ENCODE measurements at regions not wholly inside any gene's neighbourhood (a gene's known extent, or its start where the extent isn't known, plus 50 kb on each side); places are given as distances from the start of the nearest gene placed in this dataset.

GRCh38 chr15:48002767-48003166, 118.0 kb upstream of the SLC24A5 start:
- TF ChIP-seq CTCF (IDR thresholded peaks at IDR 0.05): no peak
- H3K27me3 ChIP-seq: no peaks in the 10 kb centered on the region
- H3K4me3 ChIP-seq: no peak overlapping the region
- H3K9me3 ChIP-seq: no peaks in the 10 kb centered on the region
- intact Hi-C loops (cut with DNase I; ENCODE audit: low total_unique reads): no loop called here
- no peaks in the 10 kb centered on the region for H3K36me3 ChIP-seq
- no peak overlapping the region for H3K27ac ChIP-seq
- H3K4me1 ChIP-seq: no peaks in the 10 kb centered on the region
- DNase-seq: no peak

- intact Hi-C loops (cut with DNase I; ENCODE audit: low total_unique reads): no loop called here
- Histone ChIP-seq H3K36me3 (no peaks in the 10 kb centered on the region), H3K27ac (no peak overlapping the region), H3K4me3 (no peak overlapping the region), H3K27me3 (no peaks in the 10 kb centered on the region), H3K9me3 (no peaks in the 10 kb centered on the region), H3K4me1 (no peaks in the 10 kb centered on the region)
- TF ChIP-seq CTCF (IDR thresholded peaks at IDR 0.05): no peak
- DNase-seq: no peak
Measured at GRCh38 chr15:48003441-48003840, 117.3 kb upstream of the SLC24A5 start.

- H3K36me3 ChIP-seq: no peaks in the 10 kb centered on the region
- TF ChIP-seq CTCF (IDR thresholded peaks at IDR 0.05): no peak
- no peaks in the 10 kb centered on the region for H3K27me3 ChIP-seq
- H3K4me3 ChIP-seq: no peak overlapping the region
- no peak for DNase-seq
- H3K9me3 ChIP-seq: no peaks in the 10 kb centered on the region
- no peaks in the 10 kb centered on the region for H3K4me1 ChIP-seq
- no peak overlapping the region for H3K27ac ChIP-seq
- intact Hi-C loops (cut with DNase I; ENCODE audit: low total_unique reads): no loop called here
Measured at GRCh38 chr15:48005077-48005476, 115.7 kb upstream of the SLC24A5 start.

- Histone ChIP-seq H3K27ac (no peak overlapping the region), H3K27me3 (no peaks in the 10 kb centered on the region), H3K36me3 (no peaks in the 10 kb centered on the region), H3K4me3 (no peak overlapping the region), H3K9me3 (no peaks in the 10 kb centered on the region), H3K4me1 (no peaks in the 10 kb centered on the region)
- DNase-seq: peak in 1 of 2 donors; percentile 35
- TF ChIP-seq CTCF (IDR thresholded peaks at IDR 0.05): no peak
- intact Hi-C loops (cut with DNase I; ENCODE audit: low total_unique reads): no loop called here
Measured at GRCh38 chr15:48006031-48006511, 114.7 kb upstream of the SLC24A5 start.

- Histone ChIP-seq H3K27ac (no peak overlapping the region), H3K9me3 (no peaks in the 10 kb centered on the region), H3K4me3 (no peak overlapping the region), H3K4me1 (no peaks in the 10 kb centered on the region), H3K27me3 (no peaks in the 10 kb centered on the region), H3K36me3 (no peaks in the 10 kb centered on the region)
- intact Hi-C loops (cut with DNase I; ENCODE audit: low total_unique reads): no loop called here
- TF ChIP-seq CTCF (IDR thresholded peaks at IDR 0.05): no peak
- no peak for DNase-seq
Measured at GRCh38 chr15:48010316-48010715, 110.5 kb upstream of the SLC24A5 start.

- TF ChIP-seq CTCF (IDR thresholded peaks at IDR 0.05): no peak
- no peaks in the 10 kb centered on the region for H3K27me3 ChIP-seq
- H3K27ac ChIP-seq: no peak overlapping the region
- H3K4me1 ChIP-seq: no peaks in the 10 kb centered on the region
- DNase-seq: no peak
- H3K4me3 ChIP-seq: no peak overlapping the region
- intact Hi-C loops (cut with DNase I; ENCODE audit: low total_unique reads): no loop called here
- no peaks in the 10 kb centered on the region for H3K36me3 ChIP-seq
- H3K9me3 ChIP-seq: no peaks in the 10 kb centered on the region
Measured at GRCh38 chr15:48012191-48012590, 108.6 kb upstream of the SLC24A5 start.
